Hematopoietic multipotent progenitor cell (in vitro differentiated cells): ENCODE measurements at regions not wholly inside any gene's neighbourhood (a gene's known extent, or its start where the extent isn't known, plus 50 kb on each side); places are given as distances from the start of the nearest gene placed in this dataset.

Experiments
- DNase-seq, 3 donors: peaks; one replicate each; pipeline ENCODE4 v3.0.0-alpha.2; 2011 to 2015; ENCODE audit warnings: low read depth in 2 of 3, low spot score in 2 of 3

GRCh38 chr4:138032222-138032621, 209.9 kb downstream of the SLC7A11 start:
- no peak for DNase-seq

DNA sequence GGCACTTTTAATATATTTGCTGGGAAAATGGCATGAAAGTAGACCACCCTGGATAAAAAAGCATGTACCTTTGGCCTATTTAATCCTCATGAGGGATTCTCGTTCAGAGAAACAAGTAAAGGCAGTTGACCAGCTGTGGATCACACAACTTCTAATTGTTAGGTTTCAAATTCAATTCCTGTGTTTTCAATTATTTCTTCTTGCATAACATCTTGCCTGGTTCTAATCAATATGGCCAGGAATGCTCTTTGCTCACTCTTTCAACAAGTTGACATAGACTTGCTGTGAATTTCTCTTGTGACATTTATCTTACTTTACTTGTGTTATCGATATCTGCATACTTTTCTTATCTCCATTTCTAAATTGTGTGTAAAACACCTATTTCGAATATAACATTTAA, 211.8 kb downstream of the SLC7A11 start:
- DNase-seq = no peak

- DNase-seq = no peak
Measured at GRCh38 chr4:138028923-138029322, 213.2 kb downstream of the SLC7A11 start.

GRCh38 chr4:138021139-138021830, 220.9 kb downstream of the SLC7A11 start:
- no peak for DNase-seq

DNA sequence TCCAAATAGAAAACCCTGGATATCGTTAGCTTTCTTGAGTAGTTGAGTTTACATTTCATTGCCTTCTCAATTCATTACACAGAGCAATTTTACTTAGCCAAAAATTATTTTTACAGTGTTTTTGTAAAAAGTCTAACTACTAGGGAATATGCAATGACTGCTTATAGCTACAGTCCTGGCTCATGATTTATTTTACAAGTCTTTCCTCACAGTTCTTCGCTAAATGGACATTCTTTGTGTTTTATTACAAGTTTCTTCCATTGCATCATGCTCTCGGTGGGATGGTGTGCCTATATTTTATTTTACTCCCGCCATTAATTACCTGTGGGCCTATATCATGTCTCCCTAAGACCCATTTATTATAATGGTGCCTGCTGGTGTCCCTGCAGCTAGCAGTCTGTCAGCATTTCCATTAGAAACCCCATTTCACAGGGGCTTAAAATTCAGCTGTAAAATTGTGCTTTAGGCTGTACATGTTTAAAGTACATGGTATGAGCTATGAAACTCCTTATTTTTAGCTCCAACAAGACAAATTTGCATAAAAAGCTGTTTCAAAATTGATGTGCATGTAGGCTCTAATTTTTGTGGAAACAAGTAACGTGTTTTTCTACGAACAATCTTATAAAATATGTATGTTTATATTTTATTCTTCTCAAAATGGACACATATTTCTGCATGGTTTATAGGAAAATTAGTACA, 227.4 kb downstream of the SLC7A11 start:
- DNase-seq = no peak

DNA sequence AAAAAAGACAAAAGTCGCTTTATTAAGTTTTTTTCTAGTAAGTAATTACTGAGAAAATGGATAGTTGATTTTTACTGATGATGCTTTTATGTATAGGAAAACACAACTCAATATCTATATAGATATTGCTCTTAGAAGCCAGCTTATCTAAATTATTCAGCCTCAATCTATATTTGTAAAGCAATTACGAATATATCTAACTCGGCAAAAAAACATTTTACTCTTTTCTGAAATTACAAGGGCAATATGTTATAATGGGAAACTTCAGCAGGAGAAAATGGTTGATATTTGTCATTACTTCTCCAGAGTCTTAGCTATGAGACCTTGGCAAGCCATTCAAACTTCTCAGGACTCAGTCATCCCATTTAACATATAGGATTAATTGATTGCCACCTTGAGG, 228.5 kb downstream of the SLC7A11 start:
- DNase-seq = no peak

DNA sequence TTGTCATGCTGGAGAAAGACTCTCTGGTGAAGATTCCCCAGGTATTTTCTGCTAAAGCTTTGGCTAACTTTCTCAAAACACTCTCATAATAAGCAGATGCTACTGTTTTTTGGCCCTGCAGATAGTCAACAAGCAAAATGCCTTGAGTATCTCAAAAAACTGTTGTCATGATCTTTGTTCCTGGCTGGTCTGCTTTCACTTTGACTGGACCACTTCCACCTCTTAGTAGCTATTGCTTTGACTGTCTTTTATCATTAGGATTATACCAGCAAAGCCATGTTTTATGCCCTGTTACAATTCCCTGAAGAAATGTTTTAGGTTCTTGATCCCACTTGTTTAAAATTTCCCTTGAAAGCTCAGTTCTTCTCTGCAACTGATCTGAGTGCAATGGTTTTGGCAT, 231.5 kb downstream of the SLC7A11 start:
- no peak for DNase-seq

DNA sequence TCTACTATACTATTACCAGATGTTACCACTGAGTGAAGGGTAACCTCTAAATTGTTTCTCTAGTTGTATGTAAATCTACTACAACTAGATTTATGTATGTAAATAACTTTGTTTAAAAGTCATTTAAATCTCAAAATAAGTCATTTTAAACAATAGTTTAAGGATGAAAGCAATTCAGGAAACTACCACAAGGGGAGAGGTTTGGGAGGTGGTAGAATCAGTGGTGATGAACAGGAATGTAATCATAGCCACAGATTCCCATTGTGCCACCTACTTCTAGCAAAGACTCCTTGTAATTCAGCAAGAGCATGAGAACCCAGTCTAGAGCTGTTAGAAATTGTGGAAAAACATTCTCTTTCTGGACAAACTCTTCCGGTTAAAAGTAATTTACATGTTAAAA, 234.6 kb downstream of the SLC7A11 start:
- no peak for DNase-seq

DNA sequence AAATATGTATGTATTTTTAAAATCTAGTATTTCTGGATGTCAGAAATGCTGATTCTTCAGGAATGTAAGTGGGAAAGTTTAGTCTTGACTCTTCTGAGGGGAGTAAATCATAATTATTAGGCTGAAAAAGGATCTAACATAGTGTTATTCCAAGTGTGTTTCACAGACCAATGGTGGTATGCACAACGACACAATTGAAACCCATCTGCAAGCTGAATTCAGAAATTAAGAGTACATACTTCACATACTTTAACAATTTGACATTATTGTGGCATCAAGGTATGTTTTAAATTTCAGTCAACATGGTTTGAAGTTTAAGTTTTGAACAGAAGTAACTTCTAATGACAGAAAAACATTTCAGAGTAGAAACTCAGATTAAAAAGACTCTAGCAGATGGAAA, 236.7 kb downstream of the SLC7A11 start:
- no peak for DNase-seq

DNA sequence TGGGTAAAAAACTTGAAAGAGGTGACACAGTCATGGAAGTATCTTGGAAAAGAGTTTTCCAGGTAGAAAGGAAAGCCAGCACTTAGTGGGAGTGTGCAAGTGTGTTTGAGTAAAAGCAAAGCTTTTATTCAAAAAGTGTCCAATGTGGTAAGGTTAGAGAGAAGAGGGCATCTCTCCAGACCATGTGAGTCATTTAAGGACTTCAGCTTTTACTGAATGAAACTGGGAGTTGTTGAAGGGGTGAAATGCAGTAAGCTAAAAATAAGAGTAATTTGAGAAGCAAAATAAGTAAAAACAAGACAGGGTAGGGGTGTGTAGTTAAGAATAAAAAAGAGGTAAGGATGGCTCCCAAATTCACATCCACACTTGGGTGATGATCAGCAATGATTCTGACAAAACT, 238.9 kb downstream of the SLC7A11 start:
- DNase-seq = no peak

DNA sequence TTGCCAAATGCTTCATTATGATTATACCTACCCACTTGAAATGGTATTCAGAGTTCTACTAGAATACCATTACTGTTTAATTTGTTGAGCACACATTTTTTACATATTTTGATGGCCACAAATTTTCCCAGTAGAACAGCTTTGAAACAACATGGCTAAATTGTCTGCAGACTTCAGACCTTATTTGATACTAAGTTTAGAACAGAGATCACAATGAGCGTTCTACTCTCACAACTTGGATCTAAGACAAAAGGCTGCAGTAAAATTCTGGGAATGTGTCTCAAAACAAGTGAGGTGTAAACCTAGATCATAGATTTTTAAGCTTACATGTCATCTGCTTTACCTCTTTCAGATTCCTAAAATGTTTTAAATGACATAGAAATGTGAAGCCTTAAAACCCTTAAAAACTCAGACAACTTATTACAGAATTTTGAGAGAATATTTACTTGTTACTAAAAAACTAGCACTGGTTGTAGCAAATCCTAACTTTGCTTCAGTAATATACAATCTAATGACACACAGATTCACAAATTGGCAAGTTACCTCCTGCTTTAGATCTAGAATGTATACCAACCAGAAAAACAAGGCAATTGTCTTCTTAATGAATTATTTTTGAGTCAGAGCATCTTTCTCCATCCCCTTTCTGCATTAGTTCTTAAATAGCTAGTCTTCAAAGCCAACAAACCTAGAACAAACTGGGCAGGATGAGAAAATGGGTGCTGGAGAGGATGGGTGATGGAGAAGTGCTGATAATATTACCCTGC, 243.3 kb downstream of the SLC7A11 start:
- no peak for DNase-seq

DNA sequence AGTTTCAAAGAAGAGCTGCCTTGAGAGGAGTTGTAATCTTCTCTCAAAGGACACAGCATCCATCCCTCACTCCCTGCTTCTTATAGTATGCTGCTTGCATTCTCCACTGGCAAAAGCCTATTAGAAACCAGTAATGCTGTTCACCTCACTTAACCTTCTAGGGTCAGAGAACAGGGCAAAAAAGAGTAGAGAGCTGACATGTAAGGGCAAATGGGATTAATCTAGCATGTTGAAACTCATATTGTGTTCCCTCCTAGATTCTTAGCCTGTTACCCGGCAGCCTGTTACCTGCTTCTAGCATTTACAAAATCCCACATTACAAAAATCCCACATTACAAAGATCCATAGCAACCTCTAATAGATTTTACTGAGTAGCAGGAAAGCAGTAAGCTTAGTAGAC, 244.7 kb downstream of the SLC7A11 start:
- no peak for DNase-seq

DNA sequence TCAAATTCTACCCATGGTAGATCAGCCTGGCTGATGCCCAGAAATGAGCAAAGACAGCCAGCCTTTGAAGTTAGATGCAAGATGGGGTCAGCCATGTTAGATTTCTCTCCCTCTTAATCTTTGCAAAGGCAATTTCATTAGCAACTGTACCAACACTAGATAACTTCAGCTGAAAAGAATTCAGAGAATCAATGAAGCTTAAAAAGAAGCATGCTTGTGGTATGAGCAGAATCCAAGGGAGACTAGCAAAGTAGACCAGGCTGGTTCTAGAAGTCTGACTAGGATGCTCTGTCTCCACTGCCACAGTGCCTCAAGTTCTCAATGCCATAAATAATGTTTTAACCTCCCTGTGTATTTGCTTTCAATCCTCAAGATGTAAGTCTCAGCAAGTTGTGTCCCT, 247.3 kb downstream of the SLC7A11 start:
- DNase-seq = no peak

GRCh38 chr4:137993232-137993631, 248.9 kb downstream of the SLC7A11 start:
- DNase-seq = no peak

GRCh38 chr4:137981277-137981676, 260.9 kb downstream of the SLC7A11 start:
- no peak for DNase-seq

- DNase-seq = no peak
Measured at GRCh38 chr4:137980641-137981040, 261.5 kb downstream of the SLC7A11 start.

GRCh38 chr4:137979938-137980337, 262.2 kb downstream of the SLC7A11 start:
- no peak for DNase-seq

DNA sequence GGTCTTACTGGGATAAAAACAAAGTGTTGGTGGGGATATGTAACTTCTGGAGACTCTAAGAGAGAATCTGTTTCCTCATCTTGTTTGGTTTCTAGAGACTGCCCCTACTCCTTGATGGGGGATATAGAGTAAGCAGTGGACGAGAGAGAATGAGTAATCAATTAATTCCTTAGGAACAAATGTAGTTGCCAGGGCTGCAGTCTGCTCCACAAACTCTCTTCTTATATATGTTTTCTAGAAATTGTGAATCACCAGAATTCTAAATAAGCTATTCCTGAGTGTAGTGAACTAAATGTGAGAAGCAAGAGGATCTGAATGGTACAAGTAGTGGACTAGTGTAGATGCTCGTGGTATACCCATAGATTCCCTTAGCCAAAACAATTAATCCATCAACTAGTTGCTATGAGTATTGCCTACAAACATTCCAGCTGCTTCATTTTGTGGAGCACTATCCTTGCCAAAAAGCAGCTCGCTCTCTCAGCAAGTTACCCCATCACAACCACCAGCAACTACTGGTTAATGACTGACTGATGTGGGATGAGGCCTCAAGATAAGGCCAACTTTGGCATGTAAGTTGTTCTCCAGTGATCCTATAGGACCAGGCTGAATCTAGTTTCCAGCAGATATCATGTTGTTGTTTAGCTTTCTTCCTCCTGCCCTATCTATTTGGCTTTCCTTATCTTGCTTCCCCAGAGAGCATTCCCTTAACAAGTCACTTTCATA, 273.0 kb downstream of the SLC7A11 start:
- DNase-seq = no peak

GRCh38 chr4:137967480-137968190, 274.5 kb downstream of the SLC7A11 start:
- no peak for DNase-seq

DNA sequence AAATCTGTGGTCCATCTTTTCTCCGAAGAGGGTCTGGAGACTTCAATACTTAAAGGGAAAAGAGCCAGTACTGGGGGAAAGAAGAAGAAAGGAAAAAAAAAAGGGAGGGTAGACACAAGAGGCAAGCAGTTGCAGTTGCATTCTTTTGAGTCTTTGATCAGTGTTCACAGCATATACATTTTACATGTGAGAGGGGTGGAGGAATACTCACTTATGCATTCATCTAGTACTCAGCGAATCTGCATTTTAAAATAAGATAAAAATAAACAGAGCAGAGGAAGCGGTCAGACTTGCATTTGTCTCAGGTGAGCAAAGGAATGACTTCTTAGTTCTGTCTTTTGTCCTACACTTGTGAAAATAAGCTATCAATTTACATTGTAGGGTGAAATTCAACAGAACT, 275.6 kb downstream of the SLC7A11 start:
- DNase-seq = no peak

GRCh38 chr4:137961051-137961438, 281.1 kb downstream of the SLC7A11 start:
- no peak for DNase-seq
